ENCODE measurements at regions not wholly inside any gene's neighbourhood (a gene's known extent, or its start where the extent isn't known, plus 50 kb on each side); places are given as distances from the start of the nearest gene placed in this dataset.

DNA sequence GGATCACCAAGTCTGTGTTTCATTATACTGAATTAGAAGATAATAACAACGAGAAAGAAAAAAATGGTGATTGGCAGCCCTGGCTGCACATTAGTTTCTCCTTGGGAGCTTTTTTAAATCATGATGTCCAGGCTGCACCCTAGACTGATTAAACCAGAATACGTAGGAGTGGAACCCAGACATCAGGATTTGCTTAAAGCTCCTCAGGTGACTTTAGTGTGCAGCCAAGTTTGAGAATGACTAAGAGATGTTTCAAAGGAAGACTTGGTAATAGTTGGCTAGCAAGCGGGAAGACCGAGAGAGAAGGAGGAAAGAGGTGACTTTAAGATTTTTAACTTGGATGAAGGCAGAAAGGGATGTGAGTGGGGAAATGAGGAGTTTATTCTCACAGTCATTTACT lies 71.4 kb upstream of the SERP2 start:
- TF ChIP-seq, protein P1, sequence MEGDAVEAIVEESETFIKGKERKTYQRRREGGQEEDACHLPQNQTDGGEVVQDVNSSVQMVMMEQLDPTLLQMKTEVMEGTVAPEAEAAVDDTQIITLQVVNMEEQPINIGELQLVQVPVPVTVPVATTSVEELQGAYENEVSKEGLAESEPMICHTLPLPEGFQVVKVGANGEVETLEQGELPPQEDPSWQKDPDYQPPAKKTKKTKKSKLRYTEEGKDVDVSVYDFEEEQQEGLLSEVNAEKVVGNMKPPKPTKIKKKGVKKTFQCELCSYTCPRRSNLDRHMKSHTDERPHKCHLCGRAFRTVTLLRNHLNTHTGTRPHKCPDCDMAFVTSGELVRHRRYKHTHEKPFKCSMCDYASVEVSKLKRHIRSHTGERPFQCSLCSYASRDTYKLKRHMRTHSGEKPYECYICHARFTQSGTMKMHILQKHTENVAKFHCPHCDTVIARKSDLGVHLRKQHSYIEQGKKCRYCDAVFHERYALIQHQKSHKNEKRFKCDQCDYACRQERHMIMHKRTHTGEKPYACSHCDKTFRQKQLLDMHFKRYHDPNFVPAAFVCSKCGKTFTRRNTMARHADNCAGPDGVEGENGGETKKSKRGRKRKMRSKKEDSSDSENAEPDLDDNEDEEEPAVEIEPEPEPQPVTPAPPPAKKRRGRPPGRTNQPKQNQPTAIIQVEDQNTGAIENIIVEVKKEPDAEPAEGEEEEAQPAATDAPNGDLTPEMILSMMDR (conservative IDR thresholded peaks at IDR 0.05 in 1 of 2, IDR thresholded peaks at IDR 0.05 in 1 of 2; ENCODE audit: extremely low read depth in 1 of 2, insufficient read depth in 1 of 2, low read depth in 1 of 2, low read length in 2 of 2), result no peak
- no peak for TF ChIP-seq EZH2 (IDR thresholded peaks at IDR 0.05; ENCODE audit: borderline replicate concordance, low read length)

Measured in mammary epithelial cell (primary cell).